Prostate gland (tissue), 2 donors: ENCODE measurements at regions not wholly inside any gene's neighbourhood (a gene's known extent, or its start where the extent isn't known, plus 50 kb on each side); places are given as distances from the start of the nearest gene placed in this dataset.
A peak's percentile ranks its signal among the peaks of the same experiment; 100 is the strongest.

Experiments used
- DNase-seq: peaks from one replicate; pipeline ENCODE4 v3.0.0-alpha.2; 2019; ENCODE audit warnings: low spot score
- H3K27ac ChIP-seq, 2 donors: fragments of 200-600 bp; sonication (generic); 2 replicates each; pipeline ENCODE4 v1.5.1; 2017 to 2019
- H3K27me3 ChIP-seq: fragments of 200-600 bp; sonication (generic); replicated peaks from 2 replicates; pipeline ENCODE4 v1.5.1; 2019; ENCODE audit not compliant: insufficient read depth
- H3K36me3 ChIP-seq, 2 donors: fragments of 200-600 bp; sonication (generic); 1 replicate in 1 of 2; 2 replicates in 1 of 2; pipeline versions ENCODE4 v1.5.1 to v1.8.1; 2017 to 2019
- H3K4me1 ChIP-seq: fragments of 200-600 bp; sonication (generic); replicated peaks from 2 replicates; pipeline ENCODE4 v1.5.1; 2019
- H3K4me3 ChIP-seq, 2 donors: fragments of 200-600 bp; sonication (generic); 2 replicates each; pipeline ENCODE4 v1.5.1; 2017 to 2019
- H3K9me3 ChIP-seq: fragments of 200-600 bp; sonication (generic); 2 replicates; pipeline ENCODE4 v1.5.1; 2017
- POLR2A ChIP-seq: fragments of 450-650 bp; IDR thresholded peaks from one replicate; pipeline ENCODE4 v1.6.1; 2016; ENCODE audit warnings: antibody characterized with exemption, mild to moderate bottlenecking
- POLR2AphosphoS5 ChIP-seq: sonication (generic); formaldehyde crosslinking; IDR thresholded peaks from one replicate; pipeline ENCODE4 v1.6.1; 2017; ENCODE audit warnings: antibody characterized with exemption
- WGBS: methylation state at CpG from one replicate; pipeline ENCODE4 v1.1.5; 2018; 5-methylcytosine and 5-hydroxymethylcytosine counted together
- intact Hi-C: fragments of 100-400 bp; cut with DNase I; formaldehyde crosslinking; loops from one replicate; pipeline ENCODE4 v1.14.2; 2022
- TF ChIP-seq, protein P1 (sequence below), 4 experiments: fragments of 200-600 bp in 2 of 4; fragments of 450-650 bp in 2 of 4; sonication (generic) in 2 of 4; IDR thresholded peaks; 1 replicate in 3 of 4; 2 replicates in 1 of 4; pipeline ENCODE4 v1.5.1; 2016 to 2019; ENCODE audit warnings: antibody characterized with exemption in 4 of 4, mild to moderate bottlenecking in 2 of 4, moderate library complexity in 2 of 4

- Histone ChIP-seq H3K27me3 (no peaks in the 10 kb centered on the region), H3K36me3 (no peaks in the 10 kb centered on the region), H3K4me3 (no peak overlapping the region), H3K4me1 (peaks cover 7% of the 10 kb centered on the region), H3K9me3 (no peaks in the 10 kb centered on the region), H3K27ac (peak overlapping the region; percentile 73 to 76)
- intact Hi-C loops, result no loop called here
- TF ChIP-seq POLR2A (no peak), POLR2AphosphoS5 (no peak)
- TF ChIP-seq, protein P1, sequence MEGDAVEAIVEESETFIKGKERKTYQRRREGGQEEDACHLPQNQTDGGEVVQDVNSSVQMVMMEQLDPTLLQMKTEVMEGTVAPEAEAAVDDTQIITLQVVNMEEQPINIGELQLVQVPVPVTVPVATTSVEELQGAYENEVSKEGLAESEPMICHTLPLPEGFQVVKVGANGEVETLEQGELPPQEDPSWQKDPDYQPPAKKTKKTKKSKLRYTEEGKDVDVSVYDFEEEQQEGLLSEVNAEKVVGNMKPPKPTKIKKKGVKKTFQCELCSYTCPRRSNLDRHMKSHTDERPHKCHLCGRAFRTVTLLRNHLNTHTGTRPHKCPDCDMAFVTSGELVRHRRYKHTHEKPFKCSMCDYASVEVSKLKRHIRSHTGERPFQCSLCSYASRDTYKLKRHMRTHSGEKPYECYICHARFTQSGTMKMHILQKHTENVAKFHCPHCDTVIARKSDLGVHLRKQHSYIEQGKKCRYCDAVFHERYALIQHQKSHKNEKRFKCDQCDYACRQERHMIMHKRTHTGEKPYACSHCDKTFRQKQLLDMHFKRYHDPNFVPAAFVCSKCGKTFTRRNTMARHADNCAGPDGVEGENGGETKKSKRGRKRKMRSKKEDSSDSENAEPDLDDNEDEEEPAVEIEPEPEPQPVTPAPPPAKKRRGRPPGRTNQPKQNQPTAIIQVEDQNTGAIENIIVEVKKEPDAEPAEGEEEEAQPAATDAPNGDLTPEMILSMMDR (IDR thresholded peaks at IDR 0.05), result no peak
- WGBS, result 31% methylated on average over 2 of the region's 2 CpGs
- DNase-seq, result no peak
Observed at GRCh38 chr20:40287683-40288082, 401.4 kb downstream of the MAFB start.

- H3K4me1 ChIP-seq, result peaks cover 7% of the 10 kb centered on the region
- WGBS, result 21% methylated on average over 10 of the region's 10 CpGs
Observed at GRCh38 chr20:40286975-40287531, 402.0 kb downstream of the MAFB start.

DNA sequence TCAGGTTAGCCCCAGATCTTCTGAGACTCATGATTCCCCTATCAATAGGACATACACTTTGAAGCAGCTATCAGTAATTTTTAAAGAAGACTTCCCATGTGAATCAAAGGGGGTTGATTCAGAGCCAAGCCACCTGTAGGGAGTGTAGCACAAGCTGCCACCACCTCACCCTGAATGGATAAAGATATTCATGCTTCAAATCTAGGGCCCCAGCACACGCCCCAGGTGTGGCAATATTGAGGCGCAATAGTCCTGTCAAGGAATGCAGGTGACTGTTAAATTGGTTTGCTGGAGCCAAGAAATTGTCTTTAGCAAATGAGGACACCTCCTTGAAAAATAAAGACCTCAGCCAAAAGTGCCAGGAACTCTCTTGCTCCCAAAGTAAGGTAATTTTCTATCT lies 404.4 kb downstream of the MAFB start:
- 51% methylated on average over 2 of the region's 2 CpGs for WGBS
- no peaks in the 10 kb centered on the region for H3K9me3 ChIP-seq
- peaks cover 7% of the 10 kb centered on the region for H3K4me1 ChIP-seq
- TF ChIP-seq POLR2AphosphoS5 (no peak), POLR2A (no peak)
- TF ChIP-seq, protein P1 (IDR thresholded peaks at IDR 0.05), result no peak
- H3K36me3 ChIP-seq, result no peaks in the 10 kb centered on the region
- no peak overlapping the region for H3K4me3 ChIP-seq
- intact Hi-C loops, result no loop called here
- no peak overlapping the region for H3K27ac ChIP-seq
- DNase-seq, result no peak
- H3K27me3 ChIP-seq, result no peaks in the 10 kb centered on the region

More at GRCh38 chr20:40286975-40287531, 402.0 kb downstream of the MAFB start:
- intact Hi-C loops, result no loop called here
- Histone ChIP-seq H3K36me3 (no peaks in the 10 kb centered on the region), H3K27me3 (no peaks in the 10 kb centered on the region), H3K27ac (peak overlapping the region; percentile 73 to 76), H3K9me3 (no peaks in the 10 kb centered on the region), H3K4me3 (no peak overlapping the region)
- DNase-seq, result peak; percentile 96
- TF ChIP-seq, protein P1 (IDR thresholded peaks at IDR 0.05), result no peak
- TF ChIP-seq POLR2A (no peak), POLR2AphosphoS5 (peak; percentile 90)

DNA sequence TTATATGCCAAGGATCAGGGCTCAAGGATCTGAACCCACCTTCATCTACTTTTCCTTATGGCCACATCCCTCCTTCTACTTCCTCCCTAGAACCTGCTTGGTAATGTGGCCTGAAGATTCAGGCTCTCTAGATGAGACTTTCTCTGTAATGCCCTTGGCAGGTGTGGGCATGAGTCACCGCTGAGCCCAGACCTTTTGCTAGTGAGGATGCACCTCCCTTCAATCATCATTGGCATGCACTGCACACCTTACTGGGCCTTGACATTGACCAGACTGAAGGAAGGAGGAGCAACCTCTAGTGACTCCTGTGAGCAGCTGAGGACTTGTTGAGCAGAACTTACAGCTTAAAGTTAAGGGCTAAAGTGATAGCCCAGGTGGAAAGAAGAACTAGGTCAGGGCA lies 405.3 kb downstream of the MAFB start:
- H3K27me3 ChIP-seq, result no peaks in the 10 kb centered on the region
- H3K9me3 ChIP-seq, result no peaks in the 10 kb centered on the region
- H3K36me3 ChIP-seq, result no peaks in the 10 kb centered on the region
- intact Hi-C loops, result no loop called here
- H3K4me1 ChIP-seq, result peaks cover 7% of the 10 kb centered on the region
- H3K27ac ChIP-seq, result no peak overlapping the region
- no peak overlapping the region for H3K4me3 ChIP-seq
- 75% methylated on average over 1 of the region's 1 CpG for WGBS
- TF ChIP-seq, protein P1 (IDR thresholded peaks at IDR 0.05), result no peak
- no peak for TF ChIP-seq POLR2AphosphoS5
- TF ChIP-seq POLR2A, result no peak
- no peak for DNase-seq

DNA sequence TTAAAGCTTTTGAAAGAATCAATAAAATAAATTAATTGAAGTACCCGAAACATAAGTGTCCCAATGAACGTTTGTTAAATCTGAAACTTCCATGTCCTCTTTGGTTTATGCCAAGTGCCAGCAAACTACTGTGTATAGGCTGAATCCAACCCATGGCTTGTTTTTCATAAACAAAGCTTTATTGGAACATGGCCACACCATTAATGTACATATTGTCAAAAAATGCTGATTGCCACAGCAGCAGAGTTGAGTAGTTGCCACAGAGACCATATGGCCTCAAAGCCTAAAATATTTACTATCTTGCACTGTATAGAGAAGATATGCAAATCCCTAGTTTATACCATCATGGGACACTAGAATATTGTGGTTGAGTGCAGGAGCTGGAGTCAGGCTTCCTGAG lies 406.1 kb downstream of the MAFB start:
- no peaks in the 10 kb centered on the region for H3K9me3 ChIP-seq
- no peak for DNase-seq
- no peak for TF ChIP-seq POLR2A
- no peaks in the 10 kb centered on the region for H3K27me3 ChIP-seq
- H3K4me3 ChIP-seq, result no peak overlapping the region
- H3K4me1 ChIP-seq, result peaks cover 7% of the 10 kb centered on the region
- 34% methylated on average over 2 of the region's 2 CpGs for WGBS
- intact Hi-C loops, result no loop called here
- no peak overlapping the region for H3K27ac ChIP-seq
- no peaks in the 10 kb centered on the region for H3K36me3 ChIP-seq
